ENCODE measurements at regions not wholly inside any gene's neighbourhood (a gene's known extent, or its start where the extent isn't known, plus 50 kb on each side); places are given as distances from the start of the nearest gene placed in this dataset.

GRCh38 chr1:187415065-187415464 is 586.3 kb downstream of the PLA2G4A start:
- POLR2A ChIA-PET (ENCODE audit: unreplicated experiment) = no interaction called here
- no peaks in the 10 kb centered on the region for H4K20me1 ChIP-seq (ENCODE audit: insufficient read depth)
- DNase-seq = no peak
- no peak overlapping the region for H2AFZ ChIP-seq
- H3K27me3 ChIP-seq (ENCODE audit: insufficient read depth, low read depth) = no peaks in the 10 kb centered on the region
- no peaks in the 10 kb centered on the region for H3K36me3 ChIP-seq (ENCODE audit: low read depth)
- H3K4me2 ChIP-seq = no peak overlapping the region
- no peak overlapping the region for H3K27ac ChIP-seq
- no peak overlapping the region for H3K4me3 ChIP-seq
- no peak for TF ChIP-seq EZH2 (IDR thresholded peaks at IDR 0.05; ENCODE audit: low read depth)
- TF ChIP-seq CTCF (conservative IDR thresholded peaks at IDR 0.05) = no peak
- CTCF ChIA-PET = no interaction called here
- BruUV-seq (replicated peaks) = no TSS peak
- intact Hi-C loops (cut with micrococcal nuclease; ENCODE audit: unreplicated experiment) = no loop called here
- H3K4me1 ChIP-seq (replicated peaks; ENCODE audit: insufficient read depth) = no peaks in the 10 kb centered on the region
- no peaks in the 10 kb centered on the region for H3F3A ChIP-seq (ENCODE audit: insufficient read depth, low read depth)
- peaks cover 3% of the 10 kb centered on the region; the same call in 1 of the 2 replicates for H3K9me3 ChIP-seq (ENCODE audit: insufficient read depth, low read depth)
- H3K79me2 ChIP-seq (ENCODE audit: low read depth) = no peaks in the 10 kb centered on the region
- H3K9me2 ChIP-seq (ENCODE audit: insufficient read depth) = no peaks in the 10 kb centered on the region

DNA sequence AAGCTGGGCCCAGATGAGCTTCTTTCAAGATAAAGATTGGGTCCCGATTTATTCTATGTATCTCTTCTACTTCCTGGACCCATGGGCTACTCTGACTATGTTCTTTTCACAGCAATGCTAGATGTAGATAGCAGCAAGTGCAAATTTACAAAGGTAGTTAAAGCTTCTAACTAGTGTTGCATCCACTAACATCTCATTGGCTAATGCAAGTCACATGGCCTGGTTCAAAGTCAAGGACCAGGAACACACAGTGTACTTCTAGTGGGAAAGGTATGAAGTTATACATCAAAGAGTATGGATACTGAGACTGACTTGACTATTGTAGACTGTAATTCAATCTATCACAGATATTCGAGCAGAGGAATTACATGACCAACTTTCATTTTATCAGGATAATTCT is 588.8 kb downstream of the PLA2G4A start:
- H3K4me3 ChIP-seq = no peak overlapping the region
- H4K20me1 ChIP-seq (ENCODE audit: insufficient read depth) = no peaks in the 10 kb centered on the region
- DNase-seq = no peak
- intact Hi-C loops (cut with micrococcal nuclease; ENCODE audit: unreplicated experiment) = no loop called here
- no peaks in the 10 kb centered on the region for H3K4me1 ChIP-seq (replicated peaks; ENCODE audit: insufficient read depth)
- no peaks in the 10 kb centered on the region for H3K9me2 ChIP-seq (ENCODE audit: insufficient read depth)
- POLR2A ChIA-PET (ENCODE audit: unreplicated experiment) = no interaction called here
- H3K9me3 ChIP-seq (ENCODE audit: insufficient read depth, low read depth) = peaks cover 3% of the 10 kb centered on the region; the same call in 1 of the 2 replicates
- no peak for TF ChIP-seq CTCF (conservative IDR thresholded peaks at IDR 0.05)
- TF ChIP-seq EZH2 (IDR thresholded peaks at IDR 0.05; ENCODE audit: low read depth) = no peak
- CTCF ChIA-PET = no interaction called here
- H3K27me3 ChIP-seq (ENCODE audit: insufficient read depth, low read depth) = no peaks in the 10 kb centered on the region
- H3K79me2 ChIP-seq (ENCODE audit: low read depth) = no peaks in the 10 kb centered on the region
- no peak overlapping the region for H2AFZ ChIP-seq
- BruUV-seq (replicated peaks) = no TSS peak
- no peak overlapping the region for H3K4me2 ChIP-seq
- H3K36me3 ChIP-seq (ENCODE audit: low read depth) = no peaks in the 10 kb centered on the region
- H3F3A ChIP-seq (ENCODE audit: insufficient read depth, low read depth) = no peaks in the 10 kb centered on the region
- H3K27ac ChIP-seq = no peak overlapping the region

DNA sequence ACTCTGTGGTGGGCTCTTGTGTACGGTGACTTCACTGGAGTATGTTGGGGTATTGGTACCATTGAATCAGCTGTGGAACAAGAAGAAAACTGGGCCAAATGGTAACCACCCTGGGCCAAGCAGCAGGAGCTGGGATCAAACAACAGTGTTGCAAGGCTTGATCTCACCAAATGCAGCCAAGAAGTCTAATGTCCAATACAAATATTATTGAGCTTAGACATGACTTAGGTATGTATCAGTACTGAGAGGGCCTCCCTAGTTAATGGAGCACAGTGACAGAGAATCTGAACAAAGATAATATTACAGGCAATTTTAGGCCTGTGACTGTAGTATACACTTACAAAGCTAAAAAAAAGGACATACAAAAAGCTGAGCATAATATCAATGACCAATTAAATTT is 604.8 kb downstream of the PLA2G4A start:
- ChIA-PET CTCF (no interaction called here), POLR2A (ENCODE audit: unreplicated experiment) (no interaction called here)
- intact Hi-C loops (cut with micrococcal nuclease; ENCODE audit: unreplicated experiment) = no loop called here
- Histone ChIP-seq H3K27ac (no peak overlapping the region), H3K4me2 (no peak overlapping the region), H3F3A (ENCODE audit: insufficient read depth, low read depth) (no peaks in the 10 kb centered on the region), H3K36me3 (ENCODE audit: low read depth) (no peaks in the 10 kb centered on the region), H3K4me1 (replicated peaks; ENCODE audit: insufficient read depth) (no peaks in the 10 kb centered on the region), H3K27me3 (ENCODE audit: insufficient read depth, low read depth) (no peaks in the 10 kb centered on the region), H3K9me3 (ENCODE audit: insufficient read depth, low read depth) (no peaks in the 10 kb centered on the region), H2AFZ (no peak overlapping the region), H3K79me2 (ENCODE audit: low read depth) (no peaks in the 10 kb centered on the region), H4K20me1 (ENCODE audit: insufficient read depth) (no peaks in the 10 kb centered on the region), H3K9me2 (ENCODE audit: insufficient read depth) (no peaks in the 10 kb centered on the region), H3K4me3 (no peak overlapping the region)
- DNase-seq = no peak
- no TSS peak for BruUV-seq (replicated peaks)
- TF ChIP-seq EZH2 (IDR thresholded peaks at IDR 0.05; ENCODE audit: low read depth) = no peak
- TF ChIP-seq CTCF (conservative IDR thresholded peaks at IDR 0.05) = no peak

Data from PC-9 (cell line).